NB4 (cell line): ENCODE measurements at regions not wholly inside any gene's neighbourhood (a gene's known extent, or its start where the extent isn't known, plus 50 kb on each side); places are given as distances from the start of the nearest gene placed in this dataset.

Experiments used
- DNase-seq: peaks from one replicate; pipeline ENCODE4 v3.0.0; 2010; ENCODE audit warnings: low read depth
- H3K4me3 ChIP-seq: one replicate; pipeline ENCODE4 v1.5.1; 2011; ENCODE audit warnings: mild to moderate bottlenecking, low read depth, low read length, moderate library complexity
- CTCF ChIP-seq: IDR thresholded peaks from one replicate; pipeline ENCODE4 v1.5.1; 2012; ENCODE audit warnings: low read depth, low read length
- MAX ChIP-seq: IDR thresholded peaks from 2 replicates; pipeline ENCODE4 v1.6.1; 2011; ENCODE audit warnings: low read depth, low read length
- MYC ChIP-seq: IDR thresholded peaks from 2 replicates; pipeline ENCODE4 v1.6.1; 2011; ENCODE audit warnings: low read depth, low read length
- POLR2A ChIP-seq: IDR thresholded peaks from 2 replicates; pipeline ENCODE4 v1.6.1; 2011; ENCODE audit warnings: mild to moderate bottlenecking; ENCODE audit not compliant: insufficient read length; ENCODE audit errors: extremely low read depth

GRCh38 chr18:51897884-51898283 is 442.1 kb upstream of the DCC start:
- no peak for DNase-seq
- H3K4me3 ChIP-seq = no peak overlapping the region
- TF ChIP-seq CTCF (no peak), MAX (no peak), MYC (no peak), POLR2A (no peak)

GRCh38 chr18:51907687-51908597 is 432.1 kb upstream of the DCC start:
- H3K4me3 ChIP-seq = no peak overlapping the region
- no peak for TF ChIP-seq CTCF
- no peak for TF ChIP-seq MYC
- TF ChIP-seq POLR2A = no peak
- TF ChIP-seq MAX = no peak
- DNase-seq = no peak

- TF ChIP-seq MYC (no peak), MAX (no peak), POLR2A (no peak), CTCF (no peak)
- H3K4me3 ChIP-seq = no peak overlapping the region
- no peak for DNase-seq
These were observed 431.4 kb upstream of the DCC start for GRCh38 chr18:51908598-51908944.

- DNase-seq = no peak
- no peak for TF ChIP-seq CTCF
- no peak for TF ChIP-seq MYC
- TF ChIP-seq MAX = no peak
- TF ChIP-seq POLR2A = no peak
- H3K4me3 ChIP-seq = no peak overlapping the region
These were observed 428.4 kb upstream of the DCC start for GRCh38 chr18:51911584-51911983.

GRCh38 chr18:51912381-51912780 is 427.6 kb upstream of the DCC start:
- H3K4me3 ChIP-seq = no peak overlapping the region
- no peak for DNase-seq
- TF ChIP-seq CTCF = no peak
- no peak for TF ChIP-seq MYC
- no peak for TF ChIP-seq MAX
- no peak for TF ChIP-seq POLR2A
